ENCODE measurements at regions not wholly inside any gene's neighbourhood (a gene's known extent, or its start where the extent isn't known, plus 50 kb on each side); places are given as distances from the start of the nearest gene placed in this dataset.

GRCh38 chr14:58950555-58950954 lies 237.9 kb upstream of the DAAM1 start:
- TF ChIP-seq PPARA (CRISPR knock-in tag; IDR thresholded peaks at IDR 0.05; ENCODE audit: borderline replicate concordance) (no peak), TCF4 (CRISPR knock-in tag; IDR thresholded peaks at IDR 0.05; ENCODE audit: borderline replicate concordance) (no peak), OSR1 (CRISPR knock-in tag; IDR thresholded peaks at IDR 0.05) (no peak), ZNF8 (CRISPR knock-in tag; IDR thresholded peaks at IDR 0.05) (no peak), GLIS3 (CRISPR knock-in tag; IDR thresholded peaks at IDR 0.05) (no peak)
